ENCODE measurements at regions not wholly inside any gene's neighbourhood (a gene's known extent, or its start where the extent isn't known, plus 50 kb on each side); places are given as distances from the start of the nearest gene placed in this dataset.

- TF ChIP-seq CTCF (IDR thresholded peaks at IDR 0.05) (no peak), POLR2A (IDR thresholded peaks at IDR 0.05) (no peak)
These were observed 485.0 kb downstream of the ENC1 start for GRCh38 chr5:74155501-74155900.

Measured in testis (tissue), 2 donors.